Activated naive CD8-positive, alpha-beta T cell treated with anti-CD3 and anti-CD28 coated beads, Interleukin-2, amount 50 U/mL, for 24 hours (primary cell): ENCODE measurements at regions not wholly inside any gene's neighbourhood (a gene's known extent, or its start where the extent isn't known, plus 50 kb on each side); places are given as distances from the start of the nearest gene placed in this dataset.

Source experiments
- ATAC-seq: fragments of 150-1000 bp; cut with Tn5 transposase; one replicate; pipeline ENCODE4 v1.10.0; 2021
- DNase-seq: peaks from one replicate; pipeline ENCODE4 v3.0.0; 2021
- H3K27ac Mint-ChIP-seq: one replicate; pipeline ENCODE4 v1.8.0; 2021; ENCODE audit warnings: mild to moderate bottlenecking, mixed read lengths
- H3K27me3 Mint-ChIP-seq: one replicate; pipeline ENCODE4 v1.8.0; 2021; ENCODE audit warnings: mixed read lengths
- H3K36me3 Mint-ChIP-seq: one replicate; pipeline ENCODE4 v1.8.0; 2021; ENCODE audit warnings: low read depth, mixed read lengths
- H3K4me1 Mint-ChIP-seq: one replicate; pipeline ENCODE4 v1.8.0; 2021; ENCODE audit warnings: mixed read lengths
- H3K4me3 Mint-ChIP-seq: one replicate; pipeline ENCODE4 v1.8.0; 2021; ENCODE audit warnings: mild to moderate bottlenecking, moderate library complexity, mixed read lengths
- H3K9me3 Mint-ChIP-seq: one replicate; pipeline ENCODE4 v1.8.0; 2021; ENCODE audit warnings: mixed read lengths

- ATAC-seq (no peak), DNase-seq (no peak)
- Mint-ChIP-seq H3K36me3 (no peaks in the 10 kb centered on the region), H3K4me3 (no peak overlapping the region), H3K9me3 (no peaks in the 10 kb centered on the region), H3K4me1 (no peaks in the 10 kb centered on the region), H3K27me3 (peaks cover 4% of the 10 kb centered on the region), H3K27ac (no peak overlapping the region)
Observed at GRCh38 chr15:93265111-93265556, 176.1 kb upstream of the RGMA start.

DNA sequence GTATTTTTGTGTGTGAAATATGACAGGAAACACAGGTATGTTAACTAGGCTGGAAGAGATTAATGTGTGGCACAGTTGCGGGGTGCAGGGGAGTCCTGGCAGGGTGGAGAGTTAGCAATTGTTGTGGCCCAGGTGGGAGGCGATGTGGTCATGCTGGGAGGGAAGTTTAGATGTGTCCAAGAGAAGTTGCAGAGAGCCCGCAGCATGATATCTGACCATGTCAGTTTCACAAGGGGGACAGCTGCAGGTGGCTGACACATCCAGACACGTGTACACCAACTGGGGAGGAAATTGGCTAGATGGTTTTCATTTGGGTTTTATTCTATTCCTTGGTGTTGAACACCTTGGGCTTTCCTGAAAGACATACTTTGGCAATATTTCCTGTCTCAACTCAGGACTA, 172.8 kb upstream of the RGMA start:
- Mint-ChIP-seq H3K36me3 (no peaks in the 10 kb centered on the region), H3K4me1 (no peaks in the 10 kb centered on the region), H3K9me3 (no peaks in the 10 kb centered on the region), H3K27ac (no peak overlapping the region), H3K4me3 (no peak overlapping the region), H3K27me3 (peaks cover 4% of the 10 kb centered on the region)
- ATAC-seq (no peak), DNase-seq (no peak)

DNA sequence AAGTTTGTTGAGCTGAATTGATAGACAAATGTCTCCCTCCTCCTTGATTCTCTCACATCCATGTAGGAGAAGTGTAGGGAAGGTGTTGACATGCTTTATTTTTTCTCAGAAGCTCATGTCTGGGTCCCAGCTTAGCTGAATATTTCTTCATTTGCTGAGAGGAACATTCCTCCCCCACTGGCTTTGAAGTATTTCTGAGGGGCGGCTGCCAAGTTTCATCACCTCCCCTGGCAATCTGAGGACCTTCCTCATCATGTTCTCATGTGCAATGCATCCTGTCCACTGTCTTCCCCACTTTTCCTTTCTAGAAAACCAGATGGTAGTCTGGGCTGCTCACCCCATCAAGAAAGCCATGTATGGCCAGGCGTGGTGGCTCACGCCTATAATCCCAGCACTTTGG, 168.9 kb upstream of the RGMA start:
- Mint-ChIP-seq H3K4me1 (no peaks in the 10 kb centered on the region), H3K36me3 (no peaks in the 10 kb centered on the region), H3K27me3 (peaks cover 4% of the 10 kb centered on the region), H3K27ac (no peak overlapping the region), H3K4me3 (no peak overlapping the region), H3K9me3 (no peaks in the 10 kb centered on the region)
- no peak for DNase-seq
- no peak for ATAC-seq

GRCh38 chr15:93253681-93254080, 164.7 kb upstream of the RGMA start:
- H3K4me1 Mint-ChIP-seq = no peaks in the 10 kb centered on the region
- no peaks in the 10 kb centered on the region for H3K36me3 Mint-ChIP-seq
- no peak overlapping the region for H3K4me3 Mint-ChIP-seq
- no peak overlapping the region for H3K27ac Mint-ChIP-seq
- H3K9me3 Mint-ChIP-seq = no peaks in the 10 kb centered on the region
- ATAC-seq (no peak), DNase-seq (no peak)
- H3K27me3 Mint-ChIP-seq = no peaks in the 10 kb centered on the region

DNA sequence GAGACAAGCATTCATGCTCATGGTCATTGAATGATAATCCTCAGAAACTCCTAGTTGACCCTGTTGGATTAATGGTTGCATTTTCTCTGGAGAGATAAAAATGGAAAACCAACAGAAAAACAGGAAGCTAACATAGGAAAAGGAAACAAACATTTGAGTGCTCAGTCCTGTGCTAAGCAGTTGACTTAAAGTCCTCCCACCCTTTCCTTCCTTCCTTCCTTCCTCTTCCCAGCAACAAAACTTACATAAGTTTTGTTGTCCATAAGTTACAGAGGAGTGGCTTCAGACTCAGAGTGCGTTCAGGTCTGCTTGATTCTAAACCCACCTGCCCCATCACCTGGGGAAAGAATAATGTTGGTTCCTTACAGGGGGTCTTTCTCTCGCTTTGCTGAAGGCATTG, 163.8 kb upstream of the RGMA start:
- Mint-ChIP-seq H3K36me3 (no peaks in the 10 kb centered on the region), H3K4me3 (no peak overlapping the region), H3K27ac (no peak overlapping the region), H3K9me3 (no peaks in the 10 kb centered on the region), H3K27me3 (no peaks in the 10 kb centered on the region), H3K4me1 (peaks cover 2% of the 10 kb centered on the region)
- ATAC-seq (no peak), DNase-seq (no peak)

GRCh38 chr15:93250950-93251349, 161.9 kb upstream of the RGMA start:
- H3K27ac Mint-ChIP-seq = no peak overlapping the region
- ATAC-seq (no peak), DNase-seq (no peak)
- no peaks in the 10 kb centered on the region for H3K9me3 Mint-ChIP-seq
- H3K36me3 Mint-ChIP-seq = no peaks in the 10 kb centered on the region
- peaks cover 8% of the 10 kb centered on the region for H3K27me3 Mint-ChIP-seq
- peaks cover 10% of the 10 kb centered on the region for H3K4me1 Mint-ChIP-seq
- no peak overlapping the region for H3K4me3 Mint-ChIP-seq

- ATAC-seq (no peak), DNase-seq (no peak)
- H3K27me3 Mint-ChIP-seq = peaks cover 10% of the 10 kb centered on the region
- no peak overlapping the region for H3K4me3 Mint-ChIP-seq
- H3K9me3 Mint-ChIP-seq = no peaks in the 10 kb centered on the region
- no peaks in the 10 kb centered on the region for H3K36me3 Mint-ChIP-seq
- peaks cover 10% of the 10 kb centered on the region for H3K4me1 Mint-ChIP-seq
- no peak overlapping the region for H3K27ac Mint-ChIP-seq
Observed at GRCh38 chr15:93250209-93250608, 161.2 kb upstream of the RGMA start.

DNA sequence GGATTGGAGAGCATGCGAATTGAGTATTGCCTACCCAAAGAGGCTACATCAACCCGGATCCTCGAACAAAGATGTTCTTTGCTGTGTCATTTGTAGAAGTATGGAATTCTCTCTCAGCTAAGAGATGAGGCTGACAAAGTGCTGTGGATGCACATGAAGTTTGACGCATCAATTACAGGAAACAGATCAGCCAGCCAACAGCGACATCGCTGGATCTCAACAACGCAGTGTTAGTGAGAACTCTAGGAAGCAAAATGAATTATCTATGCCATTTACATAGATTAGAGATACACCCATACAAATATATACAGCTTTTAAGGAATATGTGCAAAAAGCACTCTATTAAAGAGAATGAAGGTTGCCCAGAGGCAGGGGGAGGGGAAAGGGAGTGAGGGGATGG, 160.6 kb upstream of the RGMA start:
- H3K36me3 Mint-ChIP-seq = no peaks in the 10 kb centered on the region
- ATAC-seq = no peak
- no peak overlapping the region for H3K27ac Mint-ChIP-seq
- no peaks in the 10 kb centered on the region for H3K9me3 Mint-ChIP-seq
- no peak for DNase-seq
- H3K4me1 Mint-ChIP-seq = peaks cover 10% of the 10 kb centered on the region
- H3K4me3 Mint-ChIP-seq = no peak overlapping the region
- peaks cover 10% of the 10 kb centered on the region for H3K27me3 Mint-ChIP-seq

- DNase-seq (no peak), ATAC-seq (peak; percentile 36)
- no peaks in the 10 kb centered on the region for H3K36me3 Mint-ChIP-seq
- H3K9me3 Mint-ChIP-seq = no peaks in the 10 kb centered on the region
- peak overlapping the region; percentile 20 for H3K27ac Mint-ChIP-seq
- H3K4me1 Mint-ChIP-seq = peaks cover 10% of the 10 kb centered on the region
- H3K27me3 Mint-ChIP-seq = peaks cover 10% of the 10 kb centered on the region
- no peak overlapping the region for H3K4me3 Mint-ChIP-seq
Observed at GRCh38 chr15:93247466-93248121, 158.6 kb upstream of the RGMA start.

GRCh38 chr15:93246266-93247242, 157.5 kb upstream of the RGMA start:
- H3K36me3 Mint-ChIP-seq = no peaks in the 10 kb centered on the region
- peaks cover 10% of the 10 kb centered on the region for H3K27me3 Mint-ChIP-seq
- ATAC-seq = no peak
- H3K4me1 Mint-ChIP-seq = peaks cover 10% of the 10 kb centered on the region
- no peaks in the 10 kb centered on the region for H3K9me3 Mint-ChIP-seq
- no peak for DNase-seq
- no peak overlapping the region for H3K4me3 Mint-ChIP-seq
- peak overlapping the region; percentile 20 for H3K27ac Mint-ChIP-seq

DNA sequence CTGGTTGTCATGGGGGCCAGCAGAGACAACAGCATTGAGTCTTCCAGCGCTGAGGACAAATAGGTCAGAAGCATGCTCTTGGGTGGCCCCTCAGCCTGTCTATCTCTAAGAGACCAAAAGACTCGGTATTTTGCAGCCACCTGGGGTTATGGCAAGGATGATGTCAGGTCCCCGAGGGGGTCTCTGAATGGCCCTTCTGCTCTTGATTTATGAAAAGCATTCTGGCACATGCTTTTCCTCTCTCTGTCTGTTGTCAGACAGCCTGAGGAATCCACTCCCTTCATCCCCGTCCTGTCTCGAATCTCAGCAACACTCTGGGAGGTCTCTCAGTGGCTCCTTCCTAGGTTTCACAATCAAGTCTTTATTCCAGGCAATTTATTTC, 156.6 kb upstream of the RGMA start:
- peaks cover 10% of the 10 kb centered on the region for H3K4me1 Mint-ChIP-seq
- DNase-seq (no peak), ATAC-seq (no peak)
- H3K36me3 Mint-ChIP-seq = no peaks in the 10 kb centered on the region
- no peaks in the 10 kb centered on the region for H3K9me3 Mint-ChIP-seq
- no peak overlapping the region for H3K4me3 Mint-ChIP-seq
- H3K27me3 Mint-ChIP-seq = peaks cover 10% of the 10 kb centered on the region
- no peak overlapping the region for H3K27ac Mint-ChIP-seq

GRCh38 chr15:93244696-93245660, 156.0 kb upstream of the RGMA start:
- Mint-ChIP-seq H3K36me3 (no peaks in the 10 kb centered on the region), H3K4me1 (peaks cover 10% of the 10 kb centered on the region), H3K27me3 (peaks cover 10% of the 10 kb centered on the region), H3K9me3 (no peaks in the 10 kb centered on the region), H3K27ac (no peak overlapping the region), H3K4me3 (no peak overlapping the region)
- ATAC-seq = no peak
- no peak for DNase-seq

GRCh38 chr15:93243573-93243972, 154.6 kb upstream of the RGMA start:
- ATAC-seq = no peak
- no peaks in the 10 kb centered on the region for H3K36me3 Mint-ChIP-seq
- no peak overlapping the region for H3K27ac Mint-ChIP-seq
- H3K9me3 Mint-ChIP-seq = no peaks in the 10 kb centered on the region
- no peak overlapping the region for H3K4me3 Mint-ChIP-seq
- peaks cover 10% of the 10 kb centered on the region for H3K27me3 Mint-ChIP-seq
- no peak for DNase-seq
- H3K4me1 Mint-ChIP-seq = peaks cover 10% of the 10 kb centered on the region
